GM12878 (cell line): ENCODE measurements at regions not wholly inside any gene's neighbourhood (a gene's known extent, or its start where the extent isn't known, plus 50 kb on each side); places are given as distances from the start of the nearest gene placed in this dataset.

Source experiments
- FOS ChIP-seq: IDR thresholded peaks from 3 replicates; pipeline ENCODE4 v1.6.1; 2011; ENCODE audit warnings: borderline replicate concordance; ENCODE audit not compliant: insufficient read length; ENCODE audit errors: extremely low read depth
- TF ChIP-seq, protein P1 (sequence below): fragments of 450-650 bp; conservative IDR thresholded peaks from 2 replicates; pipeline ENCODE4 v1.6.1; 2017; ENCODE audit warnings: mild to moderate bottlenecking, moderate library complexity
- TF ChIP-seq, protein P2 (sequence below): fragments of 450-650 bp; IDR thresholded peaks from 2 replicates; pipeline ENCODE4 v1.6.1; 2018; ENCODE audit warnings: mild to moderate bottlenecking, low read depth, moderate library complexity; ENCODE audit not compliant: partially characterized antibody
- TF ChIP-seq, protein P3 (sequence below), 3 experiments: IDR thresholded peaks in 2 of 3; conservative IDR thresholded peaks in 1 of 3; 2 replicates each; pipeline ENCODE4 v1.5.1; 2011; ENCODE audit warnings: low read depth in 3 of 3, low read length in 3 of 3, mild to moderate bottlenecking in 3 of 3, control low read depth in 2 of 3, moderate library complexity in 2 of 3, inconsistent platforms in 1 of 3, mixed read lengths in 1 of 3; ENCODE audit not compliant: control insufficient read depth in 2 of 3, insufficient read depth in 1 of 3; ENCODE audit errors: extremely low read depth in 1 of 3

DNA sequence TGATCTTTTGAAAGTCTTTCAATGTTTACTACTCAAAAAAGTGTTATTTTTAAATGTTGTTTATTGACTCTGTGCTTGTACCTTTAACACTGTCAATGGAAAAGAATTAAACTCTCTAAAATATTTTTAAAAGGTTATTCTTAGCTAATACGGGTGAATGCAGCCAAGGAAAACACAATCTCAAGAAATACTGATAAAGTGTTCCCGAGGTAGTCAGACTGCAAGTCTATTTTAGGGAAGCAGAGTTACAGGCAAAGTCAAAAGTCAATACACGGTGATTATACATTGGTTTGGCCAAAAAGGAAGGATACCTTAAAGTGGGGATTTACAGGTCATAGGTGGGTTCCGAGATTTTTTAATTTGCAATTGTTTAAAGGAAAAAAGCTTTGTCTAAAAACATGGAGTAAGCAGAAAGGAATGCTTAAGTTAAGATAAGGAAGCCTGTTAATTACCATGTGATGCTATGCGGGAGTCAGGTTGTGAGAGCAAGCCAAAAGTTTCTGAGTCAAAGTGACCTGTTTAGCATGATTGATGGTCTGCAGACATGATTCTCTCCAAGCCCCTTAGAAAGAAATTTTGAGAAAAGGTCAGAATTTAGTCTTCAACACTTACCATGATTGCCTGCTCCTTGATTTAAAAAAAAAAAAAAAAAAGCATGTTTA lies 288.4 kb downstream of the KLHL4 start:
- TF ChIP-seq, protein P1, sequence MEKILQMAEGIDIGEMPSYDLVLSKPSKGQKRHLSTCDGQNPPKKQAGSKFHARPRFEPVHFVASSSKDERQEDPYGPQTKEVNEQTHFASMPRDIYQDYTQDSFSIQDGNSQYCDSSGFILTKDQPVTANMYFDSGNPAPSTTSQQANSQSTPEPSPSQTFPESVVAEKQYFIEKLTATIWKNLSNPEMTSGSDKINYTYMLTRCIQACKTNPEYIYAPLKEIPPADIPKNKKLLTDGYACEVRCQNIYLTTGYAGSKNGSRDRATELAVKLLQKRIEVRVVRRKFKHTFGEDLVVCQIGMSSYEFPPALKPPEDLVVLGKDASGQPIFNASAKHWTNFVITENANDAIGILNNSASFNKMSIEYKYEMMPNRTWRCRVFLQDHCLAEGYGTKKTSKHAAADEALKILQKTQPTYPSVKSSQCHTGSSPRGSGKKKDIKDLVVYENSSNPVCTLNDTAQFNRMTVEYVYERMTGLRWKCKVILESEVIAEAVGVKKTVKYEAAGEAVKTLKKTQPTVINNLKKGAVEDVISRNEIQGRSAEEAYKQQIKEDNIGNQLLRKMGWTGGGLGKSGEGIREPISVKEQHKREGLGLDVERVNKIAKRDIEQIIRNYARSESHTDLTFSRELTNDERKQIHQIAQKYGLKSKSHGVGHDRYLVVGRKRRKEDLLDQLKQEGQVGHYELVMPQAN, result no peak
- TF ChIP-seq, protein P2, sequence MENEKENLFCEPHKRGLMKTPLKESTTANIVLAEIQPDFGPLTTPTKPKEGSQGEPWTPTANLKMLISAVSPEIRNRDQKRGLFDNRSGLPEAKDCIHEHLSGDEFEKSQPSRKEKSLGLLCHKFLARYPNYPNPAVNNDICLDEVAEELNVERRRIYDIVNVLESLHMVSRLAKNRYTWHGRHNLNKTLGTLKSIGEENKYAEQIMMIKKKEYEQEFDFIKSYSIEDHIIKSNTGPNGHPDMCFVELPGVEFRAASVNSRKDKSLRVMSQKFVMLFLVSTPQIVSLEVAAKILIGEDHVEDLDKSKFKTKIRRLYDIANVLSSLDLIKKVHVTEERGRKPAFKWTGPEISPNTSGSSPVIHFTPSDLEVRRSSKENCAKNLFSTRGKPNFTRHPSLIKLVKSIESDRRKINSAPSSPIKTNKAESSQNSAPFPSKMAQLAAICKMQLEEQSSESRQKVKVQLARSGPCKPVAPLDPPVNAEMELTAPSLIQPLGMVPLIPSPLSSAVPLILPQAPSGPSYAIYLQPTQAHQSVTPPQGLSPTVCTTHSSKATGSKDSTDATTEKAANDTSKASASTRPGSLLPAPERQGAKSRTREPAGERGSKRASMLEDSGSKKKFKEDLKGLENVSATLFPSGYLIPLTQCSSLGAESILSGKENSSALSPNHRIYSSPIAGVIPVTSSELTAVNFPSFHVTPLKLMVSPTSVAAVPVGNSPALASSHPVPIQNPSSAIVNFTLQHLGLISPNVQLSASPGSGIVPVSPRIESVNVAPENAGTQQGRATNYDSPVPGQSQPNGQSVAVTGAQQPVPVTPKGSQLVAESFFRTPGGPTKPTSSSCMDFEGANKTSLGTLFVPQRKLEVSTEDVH, result no peak
- TF ChIP-seq, protein P3, sequence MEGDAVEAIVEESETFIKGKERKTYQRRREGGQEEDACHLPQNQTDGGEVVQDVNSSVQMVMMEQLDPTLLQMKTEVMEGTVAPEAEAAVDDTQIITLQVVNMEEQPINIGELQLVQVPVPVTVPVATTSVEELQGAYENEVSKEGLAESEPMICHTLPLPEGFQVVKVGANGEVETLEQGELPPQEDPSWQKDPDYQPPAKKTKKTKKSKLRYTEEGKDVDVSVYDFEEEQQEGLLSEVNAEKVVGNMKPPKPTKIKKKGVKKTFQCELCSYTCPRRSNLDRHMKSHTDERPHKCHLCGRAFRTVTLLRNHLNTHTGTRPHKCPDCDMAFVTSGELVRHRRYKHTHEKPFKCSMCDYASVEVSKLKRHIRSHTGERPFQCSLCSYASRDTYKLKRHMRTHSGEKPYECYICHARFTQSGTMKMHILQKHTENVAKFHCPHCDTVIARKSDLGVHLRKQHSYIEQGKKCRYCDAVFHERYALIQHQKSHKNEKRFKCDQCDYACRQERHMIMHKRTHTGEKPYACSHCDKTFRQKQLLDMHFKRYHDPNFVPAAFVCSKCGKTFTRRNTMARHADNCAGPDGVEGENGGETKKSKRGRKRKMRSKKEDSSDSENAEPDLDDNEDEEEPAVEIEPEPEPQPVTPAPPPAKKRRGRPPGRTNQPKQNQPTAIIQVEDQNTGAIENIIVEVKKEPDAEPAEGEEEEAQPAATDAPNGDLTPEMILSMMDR (IDR thresholded peaks at IDR 0.05 in 2 of 3, conservative IDR thresholded peaks at IDR 0.05 in 1 of 3; ENCODE audit: control insufficient read depth in 2 of 3, extremely low read depth in 1 of 3, insufficient read depth in 1 of 3, low read depth in 3 of 3, low read length in 3 of 3), result no peak
- no peak for TF ChIP-seq FOS
